Gastroesophageal sphincter (tissue), 3 donors: ENCODE measurements at regions not wholly inside any gene's neighbourhood (a gene's known extent, or its start where the extent isn't known, plus 50 kb on each side); places are given as distances from the start of the nearest gene placed in this dataset.

Source experiments
- CTCF ChIP-seq, 4 experiments: fragments of 200-600 bp in 2 of 4; fragments of 450-650 bp in 2 of 4; sonication (generic) in 1 of 4; IDR thresholded peaks; one replicate each; pipeline ENCODE4 v1.5.1; 2017 to 2019; ENCODE audit warnings: antibody characterized with exemption in 4 of 4, mild to moderate bottlenecking in 2 of 4, moderate library complexity in 2 of 4
- POLR2AphosphoS5 ChIP-seq: sonication (generic); formaldehyde crosslinking; IDR thresholded peaks from one replicate; pipeline ENCODE4 v1.6.1; 2017; ENCODE audit warnings: antibody characterized with exemption

- TF ChIP-seq POLR2AphosphoS5, result no peak
- no peak for TF ChIP-seq CTCF (IDR thresholded peaks at IDR 0.05)
These were observed 156.7 kb downstream of the KCNJ12 start for GRCh38 chr17:21532763-21533385.
